GM12878 (cell line): ENCODE measurements at regions not wholly inside any gene's neighbourhood (a gene's known extent, or its start where the extent isn't known, plus 50 kb on each side); places are given as distances from the start of the nearest gene placed in this dataset.

Experiments
- ATAC-seq: fragments of 200-7000 bp; cut with Tn5 transposase; 3 replicates; pipeline ENCODE4 v1.9.1; 2020; ENCODE audit warnings: mild to moderate bottlenecking, moderate library complexity
- BruUV-seq: library from RNA; stranded (reverse); fragments of 400-500 nt; replicated peaks from 2 replicates; lab custom pipeline; 2021; lab: Mats Ljungman, UMichigan
- CTCF ChIA-PET: fragments of 300-600 bp; sonication (Branson Sonifier 250); formaldehyde crosslinking; extraction: SDS; loops from one replicate; lab custom pipeline; 2021; ENCODE audit warnings: inconsistent platforms; lab: Yijun Ruan, JAX
- POLR2A ChIA-PET: fragments of 350-600 bp; formaldehyde crosslinking; extraction: SDS; loops from one replicate; lab custom pipeline; 2021; ENCODE audit warnings: inconsistent platforms; lab: Charles Lee
- RAD21 ChIA-PET: fragments of 300-600 bp; sonication (Branson Sonifier 250); formaldehyde crosslinking; loops from one replicate; lab custom pipeline; 2023; ENCODE audit warnings: antibody characterized with exemption; ENCODE audit not compliant: unreplicated experiment; lab: Charles Lee
- SMC1A ChIA-PET: fragments of 300-600 bp; sonication (Branson Sonifier 250); formaldehyde crosslinking; loops from one replicate; lab custom pipeline; 2023; ENCODE audit not compliant: unreplicated experiment, uncharacterized antibody; lab: Charles Lee
- DNase-seq: peaks from one replicate; pipeline ENCODE4 v3.0.0-alpha.2; 2011; ENCODE audit warnings: low read depth, low spot score
- FAIRE-seq: peaks from 3 replicates; lab custom pipeline; 2011; peaks lifted over from hg19 to GRCh38; lab: Jason Lieb, UNC
- H2AFZ ChIP-seq: 2 replicates; pipeline ENCODE4 v1.6.0; 2011; ENCODE audit warnings: low read depth, low read length, control low read depth; ENCODE audit not compliant: control insufficient read depth
- H3K27ac ChIP-seq: 2 replicates; pipeline ENCODE4 v1.5.1; 2011; ENCODE audit warnings: control low read depth; ENCODE audit not compliant: control insufficient read depth, insufficient read depth
- H3K27me3 ChIP-seq, 2 experiments: replicated peaks in 1 of 2; 2 replicates each; pipeline versions ENCODE4 v1.6.0 to v1.6.1; 2011; ENCODE audit warnings: low read length in 1 of 2; ENCODE audit not compliant: control insufficient read depth in 2 of 2, insufficient read depth in 2 of 2
- H3K36me3 ChIP-seq, 2 experiments: 2 replicates each; pipeline ENCODE4 v1.5.1; 2011; ENCODE audit warnings: low read length in 1 of 2; ENCODE audit not compliant: control insufficient read depth in 2 of 2, insufficient read depth in 2 of 2
- H3K4me1 ChIP-seq: 2 replicates; pipeline ENCODE4 v1.6.1; 2011; ENCODE audit warnings: mild to moderate bottlenecking, low read length, moderate library complexity, mixed read lengths; ENCODE audit not compliant: control insufficient read depth, insufficient read depth
- H3K4me2 ChIP-seq: 2 replicates; pipeline ENCODE4 v1.6.0; 2011; ENCODE audit warnings: control low read depth; ENCODE audit not compliant: control insufficient read depth, insufficient read depth
- H3K4me3 ChIP-seq: fragments of 200-600 bp; sonication (generic); 2 replicates; pipeline ENCODE4 v1.5.1; 2016
- H3K79me2 ChIP-seq: 2 replicates; pipeline ENCODE4 v1.6.0; 2011; ENCODE audit warnings: low read length; ENCODE audit not compliant: control insufficient read depth, insufficient read depth
- H3K9ac ChIP-seq: 2 replicates; pipeline ENCODE4 v1.8.0; 2011; ENCODE audit warnings: low read length, control low read depth, mixed read lengths; ENCODE audit not compliant: control insufficient read depth, insufficient read depth
- H3K9me3 ChIP-seq: replicated peaks from 3 replicates; pipeline ENCODE4 v1.5.1; 2011; ENCODE audit warnings: mild to moderate bottlenecking, low read length; ENCODE audit not compliant: control insufficient read depth, insufficient read depth
- H4K20me1 ChIP-seq: 2 replicates; pipeline ENCODE4 v1.6.0; 2011; ENCODE audit not compliant: control insufficient read depth, insufficient read depth
- CBFB ChIP-seq: IDR thresholded peaks from 2 replicates; pipeline ENCODE4 v1.6.1; 2016; ENCODE audit warnings: antibody characterized with exemption, low read depth
- CREM ChIP-seq: IDR thresholded peaks from 2 replicates; pipeline ENCODE4 v1.6.1; 2014; ENCODE audit warnings: antibody characterized with exemption, low read depth
- CTCF ChIP-seq, 3 experiments: IDR thresholded peaks in 2 of 3; conservative IDR thresholded peaks in 1 of 3; 2 replicates each; pipeline ENCODE4 v1.5.1; 2011; ENCODE audit warnings: low read depth in 3 of 3, low read length in 3 of 3, mild to moderate bottlenecking in 3 of 3, control low read depth in 2 of 3, moderate library complexity in 2 of 3, inconsistent platforms in 1 of 3, mixed read lengths in 1 of 3; ENCODE audit not compliant: control insufficient read depth in 2 of 3, insufficient read depth in 1 of 3; ENCODE audit errors: extremely low read depth in 1 of 3
- E4F1 ChIP-seq: fragments of 450-650 bp; IDR thresholded peaks from 2 replicates; pipeline ENCODE4 v1.6.1; 2018; ENCODE audit warnings: borderline replicate concordance, mild to moderate bottlenecking; ENCODE audit not compliant: partially characterized antibody
- EZH2 ChIP-seq: IDR thresholded peaks from 2 replicates; pipeline ENCODE4 v1.6.1; 2012; ENCODE audit warnings: low read depth, mild to moderate bottlenecking, control low read depth, inconsistent platforms, low read length, borderline replicate concordance; ENCODE audit not compliant: control insufficient read depth
- MXI1 ChIP-seq: fragments of 150-350 bp; IDR thresholded peaks from 2 replicates; pipeline ENCODE4 v1.6.1; 2011; ENCODE audit warnings: low read depth, mild to moderate bottlenecking, inconsistent platforms, low read length, improper control_type of control experiment
- NBN ChIP-seq: fragments of 450-650 bp; IDR thresholded peaks from 2 replicates; pipeline ENCODE4 v1.6.1; 2016
- NFIC ChIP-seq: IDR thresholded peaks from 2 replicates; pipeline ENCODE4 v1.6.1; 2012; ENCODE audit warnings: low read depth, mild to moderate bottlenecking, inconsistent platforms, low read length, moderate library complexity
- RAD21 ChIP-seq: IDR thresholded peaks from 2 replicates; pipeline ENCODE4 v1.6.1; 2011; ENCODE audit warnings: mild to moderate bottlenecking, low read depth, low read length, moderate library complexity; ENCODE audit not compliant: insufficient read depth
- SMAD5 ChIP-seq: IDR thresholded peaks from 2 replicates; pipeline ENCODE4 v1.6.1; 2016; ENCODE audit warnings: antibody characterized with exemption, low read depth
- ZBTB11 ChIP-seq: fragments of 450-650 bp; formaldehyde crosslinking; IDR thresholded peaks from 2 replicates; pipeline ENCODE4 v1.5.0; 2022; ENCODE audit warnings: mild to moderate bottlenecking, missing genetic modification characterization
- ZBTB4 ChIP-seq: fragments of 450-650 bp; formaldehyde crosslinking; IDR thresholded peaks from 2 replicates; pipeline ENCODE4 v1.4.0; 2022; ENCODE audit warnings: mild to moderate bottlenecking, moderate library complexity
- WGBS: methylation state at CpG from one replicate; pipeline ENCODE4 v1.1.6; 2016; ENCODE audit warnings: low lambda C conversion rate; ENCODE audit not compliant: insufficient replicate concordance, insufficient coverage; ENCODE audit errors: missing lambda C conversion rate; 5-methylcytosine and 5-hydroxymethylcytosine counted together
- in situ Hi-C: fragments of 300-500 bp; cut with MboI; formaldehyde crosslinking; loops from 9 replicates; pipeline ENCODE4 v1.14.3; 2018; ENCODE audit warnings: mixed read lengths
- intact Hi-C: fragments of 100-400 bp; cut with micrococcal nuclease; formaldehyde crosslinking; loops from one replicate; pipeline ENCODE4 v1.14.2; 2022; ENCODE audit not compliant: unreplicated experiment

- no peaks in the 10 kb centered on the region for H3K36me3 ChIP-seq
- CTCF ChIA-PET, result interaction anchor here (0.7 to 1.6 kb wide), 7 partner anchors 12 to 195 kb away, joined by 3 to 4 read pairs (median 3); no protein-coding TSS in a partner anchor
- no peaks in the 10 kb centered on the region for H3K9me3 ChIP-seq
- H3K4me3 ChIP-seq, result no peak overlapping the region
- DNase-seq (no peak), ATAC-seq (peak; percentile 95), FAIRE-seq (peak; percentile 62)
- H3K27me3 ChIP-seq, result no peaks in the 10 kb centered on the region
- WGBS, result 39% methylated on average over 3 of the region's 3 CpGs
- RAD21 ChIA-PET, result interaction anchor here (0.7 kb wide), 1 partner anchor 190 kb away, joined by 3 read pairs; no protein-coding TSS in a partner anchor
- intact Hi-C loops, result loop anchor here (2.0 to 5.0 kb wide), 2 partner anchors 176 to 251 kb away; partner anchors contain the start of gene STAG2
- POLR2A ChIA-PET, result no interaction called here
- peaks cover under 1% of the 10 kb centered on the region; the same call in 1 of the 2 replicates for H3K4me1 ChIP-seq
- SMC1A ChIA-PET, result interaction anchor here (0.9 kb wide), 1 partner anchor 22 kb away, joined by 3 read pairs; no protein-coding TSS in a partner anchor
- in situ Hi-C loops, result no loop called here
- no peak overlapping the region for H2AFZ ChIP-seq
- no peaks in the 10 kb centered on the region for H3K79me2 ChIP-seq
- no peak overlapping the region for H3K4me2 ChIP-seq
- no peaks in the 10 kb centered on the region for H4K20me1 ChIP-seq
- H3K27ac ChIP-seq, result no peak overlapping the region
- no TSS peak for BruUV-seq
- no peak overlapping the region for H3K9ac ChIP-seq
- TF ChIP-seq RAD21 (peak; percentile 76), E4F1 (no peak), ZBTB4 (no peak), CBFB (no peak), NBN (no peak), CTCF (IDR thresholded peaks at IDR 0.05 in 2 of 3, conservative IDR thresholded peaks at IDR 0.05 in 1 of 3; ENCODE audit: control insufficient read depth in 2 of 3, extremely low read depth in 1 of 3, insufficient read depth in 1 of 3, low read depth in 3 of 3, low read length in 3 of 3) (peak; percentile 60 to 67 (median 61); a peak in 5 of 6 replicates), NFIC (no peak), CREM (no peak), ZBTB11 (CRISPR knock-in tag) (no peak), EZH2 (no peak), MXI1 (no peak), SMAD5 (no peak)
These were observed 121.0 kb upstream of the TEX13D start for GRCh38 chrX:124211312-124211942.
